ENCODE measurements at regions not wholly inside any gene's neighbourhood (a gene's known extent, or its start where the extent isn't known, plus 50 kb on each side); places are given as distances from the start of the nearest gene placed in this dataset.

GRCh38 chr11:27195837-27196202, 155.2 kb downstream of the BBOX1 start:
- ATAC-seq (ENCODE audit: low read depth) (no peak), DNase-seq (no peak)
- no peaks in the 10 kb centered on the region for H3K9me3 Mint-ChIP-seq (ENCODE audit: insufficient read depth)
- Histone ChIP-seq H3K27ac (ENCODE audit: low read length in 2 of 2) (no peak overlapping the region), H3K27me3 (replicated peaks in 1 of 4; ENCODE audit: control extremely low read depth in 1 of 4, control insufficient read depth in 3 of 4, insufficient read depth in 4 of 4, low read length in 3 of 4) (peaks cover 0 to 3% (median 0%) of the 10 kb centered on the region in 4 experiments), H3K36me3 (replicated peaks in 1 of 2; ENCODE audit: control extremely low read depth in 1 of 2, control insufficient read depth in 1 of 2, extremely low read depth in 1 of 2, insufficient read depth in 2 of 2, low read length in 1 of 2) (no peaks in the 10 kb centered on the region), H3K4me1 (ENCODE audit: control insufficient read depth in 2 of 2, insufficient read depth in 2 of 2, low read length in 2 of 2) (no peaks in the 10 kb centered on the region), H3K9ac (ENCODE audit: low read length) (no peak overlapping the region), H3K9me3 (ENCODE audit: control extremely low read depth in 1 of 3, control insufficient read depth in 2 of 3, insufficient read depth in 1 of 3, low read length in 2 of 3) (no peaks in the 10 kb centered on the region), H3K79me2 (ENCODE audit: control insufficient read depth, insufficient read depth, low read length) (no peaks in the 10 kb centered on the region), H3K4me2 (replicated peaks; ENCODE audit: low read depth, low read length, poor library complexity, severe bottlenecking) (no peak overlapping the region), H3K4me3 (ENCODE audit: control extremely low read depth in 1 of 5, extremely low read depth in 1 of 5, insufficient read depth in 1 of 5, low read depth in 2 of 5, low read length in 4 of 5) (no peak overlapping the region), H4K20me1 (ENCODE audit: control insufficient read depth, insufficient read depth, low read length, poor library complexity, severe bottlenecking) (no peaks in the 10 kb centered on the region), H2AFZ (ENCODE audit: insufficient read depth, low read depth, low read length, poor library complexity, severe bottlenecking) (no peak overlapping the region)
- intact Hi-C loops (cut with micrococcal nuclease) = no loop called here
- no peak overlapping the region for H3K27ac Mint-ChIP-seq
- CTCF ChIA-PET = interaction anchor here (0.8 kb wide), 1 partner anchor 12 kb away, joined by 3 read pairs; no protein-coding TSS in a partner anchor
- no peaks in the 10 kb centered on the region for H3K4me1 Mint-ChIP-seq
- POLR2A ChIA-PET = no interaction called here
- no peak overlapping the region for H3K4me3 Mint-ChIP-seq
- peaks cover 20% of the 10 kb centered on the region for H3K27me3 Mint-ChIP-seq
- no peak for TF ChIP-seq EZH2 (IDR thresholded peaks at IDR 0.05; ENCODE audit: borderline replicate concordance, insufficient read depth, low read depth, low read length, poor library complexity, severe bottlenecking)
- no peak for TF ChIP-seq CTCF (IDR thresholded peaks at IDR 0.05)

GRCh38 chr11:27194976-27195375, 154.4 kb downstream of the BBOX1 start:
- no peak for DNase-seq
- Mint-ChIP-seq H3K27ac (no peak overlapping the region), H3K4me3 (no peak overlapping the region)

More at GRCh38 chr11:27194976-27195375, 154.4 kb downstream of the BBOX1 start:
- no CpG with 5 or more reads among the region's 1 CpG for WGBS (ENCODE audit: insufficient coverage)
- Histone ChIP-seq H3K9ac (ENCODE audit: low read length) (no peak overlapping the region), H3K79me2 (ENCODE audit: control insufficient read depth, insufficient read depth, low read length) (no peaks in the 10 kb centered on the region), H3K4me3 (ENCODE audit: control extremely low read depth in 1 of 5, extremely low read depth in 1 of 5, insufficient read depth in 1 of 5, low read depth in 2 of 5, low read length in 4 of 5) (no peak overlapping the region), H3K27me3 (replicated peaks in 1 of 4; ENCODE audit: control extremely low read depth in 1 of 4, control insufficient read depth in 3 of 4, insufficient read depth in 4 of 4, low read length in 3 of 4) (peaks cover 0 to 3% (median 0%) of the 10 kb centered on the region in 4 experiments), H3K4me1 (ENCODE audit: control insufficient read depth in 2 of 2, insufficient read depth in 2 of 2, low read length in 2 of 2) (no peaks in the 10 kb centered on the region), H4K20me1 (ENCODE audit: control insufficient read depth, insufficient read depth, low read length, poor library complexity, severe bottlenecking) (no peaks in the 10 kb centered on the region), H2AFZ (ENCODE audit: insufficient read depth, low read depth, low read length, poor library complexity, severe bottlenecking) (no peak overlapping the region), H3K27ac (ENCODE audit: low read length in 2 of 2) (no peak overlapping the region), H3K4me2 (replicated peaks; ENCODE audit: low read depth, low read length, poor library complexity, severe bottlenecking) (no peak overlapping the region), H3K36me3 (replicated peaks in 1 of 2; ENCODE audit: control extremely low read depth in 1 of 2, control insufficient read depth in 1 of 2, extremely low read depth in 1 of 2, insufficient read depth in 2 of 2, low read length in 1 of 2) (no peaks in the 10 kb centered on the region), H3K9me3 (ENCODE audit: control extremely low read depth in 1 of 3, control insufficient read depth in 2 of 3, insufficient read depth in 1 of 3, low read length in 2 of 3) (no peaks in the 10 kb centered on the region)
- no peak for ATAC-seq (ENCODE audit: low read depth)
- TF ChIP-seq EZH2 (IDR thresholded peaks at IDR 0.05; ENCODE audit: borderline replicate concordance, insufficient read depth, low read depth, low read length, poor library complexity, severe bottlenecking) (no peak), CTCF (IDR thresholded peaks at IDR 0.05) (no peak)
- Mint-ChIP-seq H3K27me3 (peaks cover 25% of the 10 kb centered on the region), H3K4me1 (no peaks in the 10 kb centered on the region), H3K9me3 (ENCODE audit: insufficient read depth) (no peaks in the 10 kb centered on the region)
- ChIA-PET CTCF (interaction anchor here (0.8 kb wide), 1 partner anchor 11 kb away, joined by 3 read pairs; no protein-coding TSS in a partner anchor), POLR2A (no interaction called here)
- intact Hi-C loops (cut with micrococcal nuclease) = no loop called here

All from B cell (primary cell).